ENCODE measurements at regions not wholly inside any gene's neighbourhood (a gene's known extent, or its start where the extent isn't known, plus 50 kb on each side); places are given as distances from the start of the nearest gene placed in this dataset.

- no peak for TF ChIP-seq CTCF (IDR thresholded peaks at IDR 0.05)
- no peak for TF ChIP-seq POLR2A (IDR thresholded peaks at IDR 0.05)
Measured at GRCh38 chr2:844715-845114, 105.9 kb upstream of the SNTG2 start.
